Smooth muscle cell (in vitro differentiated cells): ENCODE measurements at regions not wholly inside any gene's neighbourhood (a gene's known extent, or its start where the extent isn't known, plus 50 kb on each side); places are given as distances from the start of the nearest gene placed in this dataset.

Source experiments
- DNase-seq: peaks from one replicate; lab custom pipeline; 2025; ENCODE audit not compliant: unreplicated experiment; lab: John Stamatoyannopoulos, UW
- H2AFZ ChIP-seq: fragments of 200-600 bp; sonication (generic); 2 replicates; pipeline ENCODE4 v1.6.0; 2016; ENCODE audit warnings: antibody characterized with exemption, low read depth, mild to moderate bottlenecking
- H3F3A ChIP-seq: fragments of 200-600 bp; sonication (generic); 2 replicates; pipeline ENCODE4 v1.6.0; 2017; ENCODE audit warnings: antibody characterized with exemption, low read depth
- H3K27ac ChIP-seq: fragments of 200-600 bp; sonication (generic); 2 replicates; pipeline ENCODE4 v1.5.1; 2016; ENCODE audit warnings: low read depth, mild to moderate bottlenecking
- H3K27me3 ChIP-seq: fragments of 200-600 bp; sonication (generic); 2 replicates; pipeline ENCODE4 v1.6.1; 2016; ENCODE audit warnings: low read depth, mild to moderate bottlenecking
- H3K36me3 ChIP-seq: fragments of 200-600 bp; sonication (generic); 2 replicates; pipeline ENCODE4 v1.5.1; 2016; ENCODE audit warnings: low read depth
- H3K4me1 ChIP-seq: fragments of 200-600 bp; sonication (generic); 2 replicates; pipeline ENCODE4 v1.5.1; 2016; ENCODE audit warnings: low read depth
- H3K4me2 ChIP-seq: fragments of 200-600 bp; sonication (generic); 2 replicates; pipeline ENCODE4 v1.6.0; 2016; ENCODE audit warnings: mild to moderate bottlenecking
- H3K4me3 ChIP-seq: fragments of 200-600 bp; sonication (generic); 2 replicates; pipeline ENCODE4 v1.5.1; 2016; ENCODE audit warnings: mild to moderate bottlenecking
- H3K79me2 ChIP-seq: fragments of 200-600 bp; sonication (generic); 2 replicates; pipeline ENCODE4 v1.6.0; 2016; ENCODE audit warnings: low read depth, mild to moderate bottlenecking
- H3K9ac ChIP-seq: fragments of 200-600 bp; sonication (generic); 2 replicates; pipeline ENCODE4 v1.6.0; 2016; ENCODE audit warnings: low read depth
- H3K9me3 ChIP-seq: fragments of 200-600 bp; sonication (generic); replicated peaks from 2 replicates; pipeline ENCODE4 v1.5.1; 2016; ENCODE audit warnings: low read depth
- H4K20me1 ChIP-seq: fragments of 200-600 bp; sonication (generic); 2 replicates; pipeline ENCODE4 v1.6.0; 2016; ENCODE audit warnings: low read depth
- CTCF ChIP-seq: fragments of 200-600 bp; sonication (generic); IDR thresholded peaks from 2 replicates; pipeline ENCODE4 v1.5.1; 2017; ENCODE audit warnings: borderline replicate concordance, mild to moderate bottlenecking, antibody characterized with exemption; ENCODE audit not compliant: insufficient read depth, poor library complexity, severe bottlenecking
- WGBS: methylation state at CpG from one replicate; pipeline ENCODE4 v1.1.7; 2016; ENCODE audit warnings: low lambda C conversion rate; 5-methylcytosine and 5-hydroxymethylcytosine counted together

DNA sequence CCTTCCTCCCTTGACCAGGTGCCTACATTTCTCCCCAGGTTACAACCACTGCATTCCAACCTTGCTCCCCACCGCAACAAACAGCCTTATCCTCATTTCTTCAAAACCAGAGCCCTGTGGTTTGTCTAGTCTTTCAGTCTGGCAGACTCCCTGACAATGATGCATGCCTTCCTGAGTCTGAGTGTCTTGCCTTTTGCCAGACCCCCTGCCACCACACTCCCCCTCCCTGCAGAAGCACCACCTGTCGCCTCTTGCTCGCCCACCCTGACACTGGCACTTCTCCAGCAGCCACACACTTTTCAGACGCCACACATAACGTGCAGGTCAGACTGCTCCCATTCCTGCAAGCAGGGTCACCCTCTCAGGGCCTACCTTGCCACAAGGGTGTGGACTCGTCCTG lies 349.2 kb upstream of the NOCT start:
- Histone ChIP-seq H3K27ac (no peak overlapping the region), H3K9me3 (no peaks in the 10 kb centered on the region), H4K20me1 (no peaks in the 10 kb centered on the region), H3K9ac (no peak overlapping the region), H3K36me3 (no peaks in the 10 kb centered on the region), H2AFZ (no peak overlapping the region), H3K4me1 (no peaks in the 10 kb centered on the region), H3K79me2 (no peaks in the 10 kb centered on the region), H3F3A (no peaks in the 10 kb centered on the region), H3K27me3 (no peaks in the 10 kb centered on the region), H3K4me3 (no peak overlapping the region), H3K4me2 (no peak overlapping the region)
- no peak for DNase-seq
- 78% methylated on average over 6 of the region's 6 CpGs for WGBS
- no peak for TF ChIP-seq CTCF

DNA sequence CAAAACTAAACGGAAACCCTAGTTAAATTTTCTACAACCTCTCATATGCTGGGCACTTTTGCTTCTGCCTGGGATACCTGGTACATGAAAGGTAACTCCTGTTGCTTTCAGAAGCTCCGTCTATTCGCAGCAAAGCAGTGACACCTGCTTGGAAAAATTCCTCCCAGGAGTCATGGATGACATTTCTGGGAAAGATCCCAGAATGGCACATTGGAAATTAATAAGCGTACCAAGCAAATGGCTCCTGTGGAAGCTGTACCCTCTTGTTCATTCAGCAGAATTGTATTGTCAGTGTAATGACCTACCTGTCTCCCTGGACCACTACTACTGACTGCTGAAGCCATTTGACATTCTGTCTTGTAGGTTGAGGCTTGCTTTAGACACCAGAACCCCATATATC lies 349.7 kb upstream of the NOCT start:
- DNase-seq = no peak
- Histone ChIP-seq H4K20me1 (no peaks in the 10 kb centered on the region), H3K4me2 (no peak overlapping the region), H3F3A (no peaks in the 10 kb centered on the region), H3K4me1 (no peaks in the 10 kb centered on the region), H3K9ac (no peak overlapping the region), H3K9me3 (no peaks in the 10 kb centered on the region), H3K27me3 (no peaks in the 10 kb centered on the region), H2AFZ (no peak overlapping the region), H3K4me3 (no peak overlapping the region), H3K27ac (no peak overlapping the region), H3K36me3 (no peaks in the 10 kb centered on the region), H3K79me2 (no peaks in the 10 kb centered on the region)
- 98% methylated on average over 4 of the region's 4 CpGs for WGBS
- no peak for TF ChIP-seq CTCF

DNA sequence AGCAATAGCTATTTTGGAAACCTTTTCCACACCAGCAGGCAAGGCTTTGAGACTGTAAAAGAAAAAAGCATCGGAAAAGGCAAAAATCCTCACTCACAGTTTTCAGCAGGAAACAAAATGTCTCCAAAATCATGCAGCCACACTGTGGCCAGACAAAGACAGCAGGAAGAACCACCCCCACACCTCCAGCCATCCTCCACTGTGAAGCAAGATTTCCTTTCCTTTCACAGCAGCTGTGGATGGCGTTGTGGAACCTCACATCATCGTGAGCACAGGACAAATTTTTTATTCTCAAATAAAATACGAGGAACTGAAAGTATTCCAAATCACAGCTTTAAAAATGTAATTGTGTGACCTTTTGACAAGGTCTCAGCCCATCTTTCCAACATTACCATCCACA lies 351.7 kb upstream of the NOCT start:
- WGBS = 89% methylated on average over 4 of the region's 4 CpGs
- H3K4me2 ChIP-seq = no peak overlapping the region
- H3K4me3 ChIP-seq = no peak overlapping the region
- no peak overlapping the region for H3K9ac ChIP-seq
- H2AFZ ChIP-seq = peak overlapping the region; percentile 55
- H3K27me3 ChIP-seq = peaks cover 2% of the 10 kb centered on the region
- H4K20me1 ChIP-seq = no peaks in the 10 kb centered on the region
- no peaks in the 10 kb centered on the region for H3K79me2 ChIP-seq
- no peak for TF ChIP-seq CTCF
- no peaks in the 10 kb centered on the region for H3F3A ChIP-seq
- no peak for DNase-seq
- H3K27ac ChIP-seq = no peak overlapping the region
- H3K4me1 ChIP-seq = peaks cover 14% of the 10 kb centered on the region
- no peaks in the 10 kb centered on the region for H3K36me3 ChIP-seq
- H3K9me3 ChIP-seq = no peaks in the 10 kb centered on the region

GRCh38 chr4:138659812-138660316 lies 355.7 kb upstream of the NOCT start:
- no peak overlapping the region for H2AFZ ChIP-seq
- no peak for DNase-seq
- H3K9me3 ChIP-seq = no peaks in the 10 kb centered on the region
- no peaks in the 10 kb centered on the region for H4K20me1 ChIP-seq
- TF ChIP-seq CTCF = no peak
- H3K36me3 ChIP-seq = no peaks in the 10 kb centered on the region
- no peak overlapping the region for H3K4me3 ChIP-seq
- 69% methylated on average over 6 of the region's 6 CpGs for WGBS
- peaks cover 23% of the 10 kb centered on the region for H3K4me1 ChIP-seq
- H3K79me2 ChIP-seq = no peaks in the 10 kb centered on the region
- H3K27ac ChIP-seq = no peak overlapping the region
- peaks cover 4% of the 10 kb centered on the region for H3K27me3 ChIP-seq
- no peaks in the 10 kb centered on the region for H3F3A ChIP-seq
- H3K9ac ChIP-seq = no peak overlapping the region
- no peak overlapping the region for H3K4me2 ChIP-seq
